Activated CD8-positive, alpha-beta T cell treated with anti-CD3 and anti-CD28 coated beads, Interleukin-2, amount 10 ng/mL, durations not matched to agents 7 days and 5 days (primary cell): ENCODE measurements at regions not wholly inside any gene's neighbourhood (a gene's known extent, or its start where the extent isn't known, plus 50 kb on each side); places are given as distances from the start of the nearest gene placed in this dataset.
"Not testable (repeated sequence)": the region's sequence is repeated elsewhere in the genome, so short reads cannot be mapped to it uniquely, and the experiment has no call there.

Source experiments
- ATAC-seq: fragments of 150-1000 bp; cut with Tn5 transposase; one replicate; pipeline ENCODE4 v1.10.0; 2021; ENCODE audit warnings: moderate library complexity
- CTCF ChIA-PET: fragments of 350-600 bp; sonication (Branson Sonifier 250); formaldehyde crosslinking; loops from one replicate; lab custom pipeline; 2021; ENCODE audit warnings: antibody characterized with exemption; lab: Charles Lee
- POLR2A ChIA-PET: fragments of 350-600 bp; sonication (Branson Sonifier 250); formaldehyde crosslinking; loops from one replicate; lab custom pipeline; 2021; ENCODE audit warnings: antibody characterized with exemption; lab: Charles Lee
- DNase-seq: peaks from one replicate; pipeline ENCODE4 v3.0.0-alpha.2; 2020
- H3K27ac Mint-ChIP-seq: one replicate; pipeline ENCODE4 v1.8.0; 2021; ENCODE audit warnings: mild to moderate bottlenecking, mixed read lengths
- H3K27me3 Mint-ChIP-seq: one replicate; pipeline ENCODE4 v1.8.0; 2021; ENCODE audit warnings: low read depth, mixed read lengths
- H3K36me3 Mint-ChIP-seq: one replicate; pipeline ENCODE4 v1.8.0; 2021; ENCODE audit warnings: low read depth, mixed read lengths
- H3K4me1 Mint-ChIP-seq: one replicate; pipeline ENCODE4 v1.8.0; 2021; ENCODE audit warnings: low read depth, mixed read lengths
- H3K4me3 Mint-ChIP-seq: one replicate; pipeline ENCODE4 v1.8.0; 2021; ENCODE audit warnings: mild to moderate bottlenecking, mixed read lengths
- H3K9me3 Mint-ChIP-seq: one replicate; pipeline ENCODE4 v1.8.0; 2022; ENCODE audit warnings: mixed read lengths; ENCODE audit not compliant: insufficient read depth

DNA sequence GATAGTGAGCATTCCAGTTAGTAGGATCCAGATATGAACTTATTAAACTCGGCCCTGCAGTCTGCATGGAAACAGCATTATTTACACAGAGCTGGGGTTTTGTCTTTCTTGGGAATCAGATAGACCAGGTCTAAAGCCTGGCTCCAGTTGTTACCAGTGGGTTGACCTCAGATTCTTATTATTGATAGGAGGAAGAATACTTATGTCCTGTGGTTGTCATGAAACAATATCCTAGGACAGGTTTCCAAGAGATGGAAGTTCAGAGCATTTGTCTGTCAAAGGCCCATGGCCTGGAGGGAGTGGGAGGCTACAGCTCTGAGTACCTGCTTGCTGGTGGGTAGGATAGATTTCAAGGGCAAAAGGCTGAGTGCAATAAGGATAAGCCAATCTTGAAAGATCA, 129.2 kb downstream of the BOD1 start:
- POLR2A ChIA-PET = no interaction called here
- ATAC-seq = no peak
- DNase-seq = no peak
- Mint-ChIP-seq H3K9me3 (no peaks in the 10 kb centered on the region), H3K4me3 (no peak overlapping the region), H3K36me3 (no peaks in the 10 kb centered on the region), H3K4me1 (no peaks in the 10 kb centered on the region), H3K27me3 (no peaks in the 10 kb centered on the region), H3K27ac (no peak overlapping the region)
- CTCF ChIA-PET = interaction anchor here (1.2 kb wide), 1 partner anchor 86 kb away, joined by 3 read pairs; no protein-coding TSS in a partner anchor

DNA sequence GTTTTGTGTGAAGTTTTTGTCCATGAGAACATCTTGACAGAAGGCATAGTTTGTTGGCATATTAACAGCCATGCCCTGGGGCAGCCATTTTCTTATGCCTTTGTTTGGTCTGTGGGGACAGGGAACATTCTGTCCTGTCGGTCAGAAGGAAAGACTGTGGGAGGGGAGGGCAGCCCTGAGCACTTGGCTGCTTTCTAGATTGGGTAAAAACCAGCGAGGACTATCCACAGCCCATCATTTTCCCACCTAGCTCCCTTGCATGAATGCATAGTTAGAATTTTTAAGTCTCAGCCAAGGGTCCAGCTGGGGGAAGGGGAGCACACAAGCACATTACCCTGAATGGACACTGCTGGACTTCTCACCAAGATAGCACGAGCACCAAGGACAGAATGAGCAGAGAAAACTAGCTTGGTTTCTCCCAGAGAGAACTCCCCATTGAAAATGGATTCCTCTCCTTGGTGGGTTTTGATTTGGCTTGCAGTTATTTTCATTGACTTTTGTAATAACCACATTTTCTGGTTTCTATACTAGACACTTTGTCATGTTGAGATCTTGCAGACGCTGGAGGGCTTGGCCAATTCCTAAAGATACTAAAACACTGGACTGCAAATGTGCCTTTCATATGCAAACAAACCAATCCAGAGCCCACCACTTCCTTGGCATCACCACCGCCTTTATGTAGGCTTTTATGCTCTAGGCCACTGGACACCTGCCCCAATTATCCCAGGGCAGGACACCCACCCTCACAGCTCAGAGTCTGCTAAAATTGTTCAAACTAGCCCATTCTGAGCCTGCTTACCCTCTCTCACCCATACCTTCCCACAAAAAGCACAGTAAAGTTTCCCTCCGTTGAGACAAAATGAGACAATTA, 129.9 kb downstream of the BOD1 start:
- no peaks in the 10 kb centered on the region for H3K9me3 Mint-ChIP-seq
- ATAC-seq = no peak
- H3K4me3 Mint-ChIP-seq = no peak overlapping the region
- no peak overlapping the region for H3K27ac Mint-ChIP-seq
- H3K27me3 Mint-ChIP-seq = no peaks in the 10 kb centered on the region
- ChIA-PET POLR2A (no interaction called here), CTCF (interaction anchor here (1.2 kb wide), 1 partner anchor 86 kb away, joined by 3 read pairs; no protein-coding TSS in a partner anchor)
- no peaks in the 10 kb centered on the region for H3K36me3 Mint-ChIP-seq
- H3K4me1 Mint-ChIP-seq = no peaks in the 10 kb centered on the region
- DNase-seq = no peak

DNA sequence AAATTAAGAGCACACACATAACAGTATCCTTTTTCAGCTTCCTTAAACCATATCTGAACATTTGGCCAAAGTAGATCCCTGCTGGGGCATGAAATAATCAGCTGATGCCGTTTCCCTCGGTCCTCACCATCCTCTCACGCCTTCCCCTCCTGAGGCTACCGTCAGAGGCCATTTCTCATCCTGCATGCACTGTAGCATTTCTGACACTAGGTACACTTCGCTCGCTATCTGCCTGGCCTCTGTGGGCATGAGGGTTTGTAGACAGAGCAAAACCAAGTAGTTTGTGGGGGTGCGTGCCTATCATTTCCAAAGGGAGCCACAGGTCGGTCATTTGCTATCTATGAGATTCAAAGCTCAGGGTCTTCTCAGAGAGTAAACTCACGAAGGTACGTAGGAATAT, 131.9 kb downstream of the BOD1 start:
- ChIA-PET CTCF (no interaction called here), POLR2A (no interaction called here)
- H3K27ac Mint-ChIP-seq = no peak overlapping the region
- ATAC-seq = no peak
- no peaks in the 10 kb centered on the region for H3K36me3 Mint-ChIP-seq
- no peak for DNase-seq
- H3K27me3 Mint-ChIP-seq = no peaks in the 10 kb centered on the region
- no peak overlapping the region for H3K4me3 Mint-ChIP-seq
- no peaks in the 10 kb centered on the region for H3K9me3 Mint-ChIP-seq
- no peaks in the 10 kb centered on the region for H3K4me1 Mint-ChIP-seq

DNA sequence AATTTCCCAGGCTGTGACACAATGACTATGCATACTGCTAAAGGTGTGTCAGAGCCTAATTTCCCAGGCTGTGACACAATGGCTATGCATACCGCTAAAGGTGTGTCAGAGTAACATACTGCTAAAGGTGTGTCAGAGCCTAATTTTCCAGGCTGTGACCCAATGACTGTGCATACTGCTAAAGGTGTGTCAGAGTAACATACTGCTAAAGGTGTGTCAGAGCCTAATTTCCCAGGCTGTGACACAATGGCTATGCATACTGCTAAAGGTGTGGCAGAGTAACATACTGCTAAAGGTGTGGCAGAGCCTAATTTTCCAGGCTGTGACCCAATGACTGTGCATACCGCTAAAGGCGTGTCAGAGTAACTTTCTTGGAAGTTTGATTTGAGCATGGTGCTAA, 132.9 kb downstream of the BOD1 start:
- H3K36me3 Mint-ChIP-seq, H3K4me1 Mint-ChIP-seq, CTCF ChIA-PET, POLR2A ChIA-PET, H3K9me3 Mint-ChIP-seq, H3K27ac Mint-ChIP-seq, H3K4me3 Mint-ChIP-seq, DNase-seq, ATAC-seq, H3K27me3 Mint-ChIP-seq: not testable (repeated sequence)

DNA sequence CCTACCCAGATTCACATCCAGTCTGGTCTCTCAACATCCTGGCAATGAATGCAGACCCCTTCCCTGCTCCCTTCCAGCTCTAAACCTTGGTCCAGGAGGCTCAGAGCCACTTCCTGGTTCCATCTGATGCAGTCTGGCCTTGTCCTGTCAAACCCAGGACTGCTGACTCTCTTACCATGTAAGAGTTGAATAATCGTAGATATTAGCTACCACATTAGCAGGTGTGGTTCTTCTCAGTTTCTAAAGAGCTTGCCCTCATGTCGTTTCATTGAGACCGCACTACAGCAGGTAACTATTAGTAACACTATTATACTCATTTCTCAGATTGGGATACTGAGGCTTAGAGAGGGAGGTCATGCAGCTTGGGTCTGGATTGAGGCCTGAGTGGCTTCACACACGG, 133.3 kb downstream of the BOD1 start:
- DNase-seq (no peak), ATAC-seq (no peak)
- POLR2A ChIA-PET = no interaction called here
- H3K27ac Mint-ChIP-seq = no peak overlapping the region
- CTCF ChIA-PET = no interaction called here
- H3K4me3 Mint-ChIP-seq = no peak overlapping the region
- no peaks in the 10 kb centered on the region for H3K27me3 Mint-ChIP-seq
- H3K4me1 Mint-ChIP-seq = no peaks in the 10 kb centered on the region
- H3K36me3 Mint-ChIP-seq = no peaks in the 10 kb centered on the region
- H3K9me3 Mint-ChIP-seq = no peaks in the 10 kb centered on the region

DNA sequence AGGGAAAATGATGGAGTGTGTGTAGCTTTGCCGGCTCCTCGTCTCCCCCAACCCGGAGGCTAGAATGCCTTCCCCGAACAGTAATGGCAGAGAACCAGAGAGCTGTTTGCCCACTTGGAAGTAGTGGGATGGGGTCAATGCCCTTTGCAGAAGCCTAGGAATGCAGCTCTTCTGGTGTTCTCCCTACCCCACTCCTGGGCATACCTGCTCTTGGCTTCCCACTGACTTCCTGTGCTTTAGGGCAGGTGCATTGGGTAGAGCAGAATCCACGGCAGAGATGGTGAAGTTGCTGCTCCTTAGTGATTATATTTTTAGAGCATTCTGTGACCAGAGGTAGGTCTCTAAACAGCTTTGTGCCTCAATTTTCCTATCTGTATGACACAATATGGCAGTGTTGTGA, 134.6 kb downstream of the BOD1 start:
- no peaks in the 10 kb centered on the region for H3K9me3 Mint-ChIP-seq
- H3K4me1 Mint-ChIP-seq = no peaks in the 10 kb centered on the region
- POLR2A ChIA-PET = no interaction called here
- no peaks in the 10 kb centered on the region for H3K36me3 Mint-ChIP-seq
- no peaks in the 10 kb centered on the region for H3K27me3 Mint-ChIP-seq
- no peak overlapping the region for H3K4me3 Mint-ChIP-seq
- ATAC-seq = no peak
- no peak overlapping the region for H3K27ac Mint-ChIP-seq
- CTCF ChIA-PET = no interaction called here
- DNase-seq = no peak

DNA sequence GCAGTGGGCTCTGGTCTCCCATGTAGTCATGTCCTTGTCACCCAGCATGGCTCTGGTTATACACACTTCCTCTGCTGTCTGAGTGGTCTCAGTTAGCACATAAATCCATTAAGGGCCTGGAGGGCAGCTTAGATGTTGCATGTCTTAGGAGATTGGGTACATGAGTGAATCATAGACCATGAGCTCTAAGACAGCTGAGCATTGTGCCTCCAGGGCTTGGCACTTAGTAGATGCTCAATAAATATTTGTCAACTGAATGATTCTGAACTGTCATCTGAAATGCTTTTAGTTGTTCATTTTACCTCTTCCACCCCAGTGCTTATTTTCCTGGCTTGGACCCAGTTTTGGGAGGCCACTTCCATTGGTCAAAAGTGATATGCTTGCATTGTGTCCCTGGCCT, 135.6 kb downstream of the BOD1 start:
- ATAC-seq (no peak), DNase-seq (no peak)
- no peak overlapping the region for H3K27ac Mint-ChIP-seq
- H3K27me3 Mint-ChIP-seq = no peaks in the 10 kb centered on the region
- H3K4me1 Mint-ChIP-seq = no peaks in the 10 kb centered on the region
- H3K36me3 Mint-ChIP-seq = no peaks in the 10 kb centered on the region
- ChIA-PET CTCF (no interaction called here), POLR2A (no interaction called here)
- H3K4me3 Mint-ChIP-seq = no peak overlapping the region
- no peaks in the 10 kb centered on the region for H3K9me3 Mint-ChIP-seq

DNA sequence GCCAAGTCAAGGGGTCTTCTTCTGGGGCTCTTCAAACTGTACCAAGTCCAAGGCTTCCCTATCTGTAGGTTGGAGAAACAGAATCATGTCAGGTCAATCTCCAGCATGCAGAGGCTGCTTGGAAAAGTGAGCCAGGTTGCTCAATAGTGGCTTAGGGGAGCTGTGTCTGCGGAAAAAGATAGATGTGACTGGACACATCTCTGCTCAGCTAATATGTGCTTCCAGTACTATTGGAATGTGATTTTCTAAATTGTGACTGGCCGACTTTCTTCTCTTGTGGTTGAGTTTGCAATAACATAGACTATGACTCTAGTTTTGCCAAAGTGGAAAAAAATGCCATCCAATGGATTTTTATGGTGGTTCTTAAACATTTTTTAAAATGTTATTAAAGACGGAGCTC, 136.7 kb downstream of the BOD1 start:
- DNase-seq (no peak), ATAC-seq (no peak)
- no peak overlapping the region for H3K27ac Mint-ChIP-seq
- H3K4me1 Mint-ChIP-seq = no peaks in the 10 kb centered on the region
- ChIA-PET POLR2A (no interaction called here), CTCF (no interaction called here)
- no peaks in the 10 kb centered on the region for H3K9me3 Mint-ChIP-seq
- H3K27me3 Mint-ChIP-seq = no peaks in the 10 kb centered on the region
- no peaks in the 10 kb centered on the region for H3K36me3 Mint-ChIP-seq
- no peak overlapping the region for H3K4me3 Mint-ChIP-seq

DNA sequence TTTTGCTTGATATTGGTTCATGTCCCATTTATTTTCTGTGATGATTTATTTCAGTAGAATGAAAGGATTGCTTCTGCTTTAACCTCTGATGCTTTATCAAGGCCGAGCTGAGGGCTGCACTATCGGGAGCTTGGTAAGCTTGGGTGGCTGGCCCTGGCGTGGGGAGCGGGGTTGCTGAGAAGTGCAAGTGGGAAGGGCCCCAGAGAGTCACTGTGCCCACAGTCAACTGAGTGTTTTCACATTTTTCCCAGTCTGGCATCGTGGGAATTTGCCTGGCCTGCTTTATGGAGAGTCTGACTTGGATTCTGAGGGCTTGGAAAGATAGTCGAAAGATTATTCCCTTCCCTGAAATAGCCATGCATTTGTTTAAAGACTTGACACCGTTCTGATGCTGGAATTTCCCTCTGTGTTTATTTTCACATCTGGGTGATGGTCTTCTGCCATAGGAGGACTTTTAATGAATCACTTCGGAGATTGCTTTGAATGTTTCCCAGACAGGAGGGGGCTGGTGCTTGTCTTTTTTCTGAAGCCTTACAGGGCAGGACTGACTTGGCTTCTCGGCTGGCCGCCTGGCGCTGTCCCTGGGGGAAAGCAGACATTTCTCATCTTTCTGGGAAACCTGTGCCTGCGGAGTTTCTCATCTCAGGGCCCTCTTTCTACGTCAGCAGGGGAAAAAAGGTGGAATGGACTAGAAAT, 139.0 kb downstream of the BOD1 start:
- ChIA-PET CTCF (no interaction called here), POLR2A (no interaction called here)
- ATAC-seq = no peak
- DNase-seq = no peak
- no peaks in the 10 kb centered on the region for H3K36me3 Mint-ChIP-seq
- no peaks in the 10 kb centered on the region for H3K9me3 Mint-ChIP-seq
- no peak overlapping the region for H3K4me3 Mint-ChIP-seq
- H3K4me1 Mint-ChIP-seq = no peaks in the 10 kb centered on the region
- H3K27me3 Mint-ChIP-seq = no peaks in the 10 kb centered on the region
- H3K27ac Mint-ChIP-seq = no peak overlapping the region

DNA sequence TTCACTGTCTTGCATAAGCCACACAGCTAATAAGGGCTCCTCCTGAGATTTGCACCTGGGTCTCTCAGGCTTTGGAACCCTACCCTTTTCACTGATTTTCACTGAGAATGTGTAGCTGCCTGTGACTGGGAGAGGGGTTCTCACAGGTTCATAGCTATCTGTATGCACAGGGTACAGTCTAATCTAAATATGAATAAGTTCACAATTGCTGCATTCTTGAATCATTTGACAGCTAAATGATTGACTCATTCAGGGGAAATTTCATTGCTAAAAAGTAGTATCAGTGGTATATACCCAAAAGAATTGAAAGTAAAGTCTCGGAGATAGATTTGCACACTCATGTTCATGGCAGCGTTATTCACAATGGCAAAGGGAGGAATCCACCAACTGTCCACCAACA, 140.7 kb downstream of the BOD1 start:
- no peak for ATAC-seq
- Mint-ChIP-seq H3K27ac (no peak overlapping the region), H3K27me3 (no peaks in the 10 kb centered on the region), H3K4me3 (no peak overlapping the region), H3K36me3 (no peaks in the 10 kb centered on the region), H3K4me1 (no peaks in the 10 kb centered on the region), H3K9me3 (no peaks in the 10 kb centered on the region)
- ChIA-PET POLR2A (no interaction called here), CTCF (no interaction called here)
- no peak for DNase-seq

DNA sequence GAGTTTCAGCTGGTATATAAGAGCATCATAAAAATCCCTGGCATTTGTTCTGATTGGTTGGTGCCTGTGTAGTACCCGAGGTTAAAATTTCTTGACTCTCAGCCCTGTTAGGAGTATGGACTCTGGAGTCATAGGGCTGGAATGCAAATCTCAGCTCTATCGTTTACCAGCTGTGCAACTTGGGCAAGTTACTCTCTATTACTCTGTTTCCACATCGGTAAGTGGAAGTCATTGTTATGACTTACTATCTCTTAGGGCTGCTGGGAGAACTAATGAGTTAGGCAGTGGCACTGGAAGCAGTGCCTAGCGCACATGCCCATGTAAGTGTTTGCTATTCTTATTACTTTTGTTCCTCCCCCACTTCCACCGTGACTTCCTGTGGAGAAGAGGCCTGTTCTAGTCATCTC, 141.6 kb downstream of the BOD1 start:
- no peaks in the 10 kb centered on the region for H3K9me3 Mint-ChIP-seq
- no peak for DNase-seq
- no peak overlapping the region for H3K27ac Mint-ChIP-seq
- no peaks in the 10 kb centered on the region for H3K4me1 Mint-ChIP-seq
- ChIA-PET CTCF (no interaction called here), POLR2A (no interaction called here)
- H3K36me3 Mint-ChIP-seq = no peaks in the 10 kb centered on the region
- no peaks in the 10 kb centered on the region for H3K27me3 Mint-ChIP-seq
- ATAC-seq = no peak
- no peak overlapping the region for H3K4me3 Mint-ChIP-seq

DNA sequence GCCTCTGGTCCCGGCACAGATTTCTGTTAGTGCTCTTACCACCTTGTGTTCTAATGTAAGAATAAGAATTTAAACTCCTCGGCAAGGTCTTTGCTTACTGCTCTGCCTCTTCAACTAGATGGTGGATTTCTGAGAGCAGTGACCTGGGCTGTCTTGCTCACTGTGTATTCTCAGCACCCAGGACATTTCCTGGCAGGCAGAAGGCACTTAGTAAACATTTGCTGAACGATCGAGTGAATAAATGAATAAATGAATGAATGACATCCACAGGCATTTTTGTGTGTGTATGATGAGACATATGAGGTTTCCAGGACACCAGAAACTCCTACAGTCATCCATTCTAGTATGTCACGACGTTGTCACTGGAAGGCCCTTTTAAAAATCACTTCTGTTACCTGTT, 143.2 kb downstream of the BOD1 start:
- no peaks in the 10 kb centered on the region for H3K36me3 Mint-ChIP-seq
- ChIA-PET POLR2A (no interaction called here), CTCF (no interaction called here)
- H3K27me3 Mint-ChIP-seq = no peaks in the 10 kb centered on the region
- no peaks in the 10 kb centered on the region for H3K9me3 Mint-ChIP-seq
- H3K27ac Mint-ChIP-seq = no peak overlapping the region
- no peak overlapping the region for H3K4me3 Mint-ChIP-seq
- ATAC-seq (no peak), DNase-seq (no peak)
- H3K4me1 Mint-ChIP-seq = no peaks in the 10 kb centered on the region
